ENCODE measurements at regions not wholly inside any gene's neighbourhood (a gene's known extent, or its start where the extent isn't known, plus 50 kb on each side); places are given as distances from the start of the nearest gene placed in this dataset.
"Not testable (repeated sequence)": the region's sequence is repeated elsewhere in the genome, so short reads cannot be mapped to it uniquely, and the experiment has no call there.

GRCh38 chr21:19022978-19023377 lies 619.4 kb upstream of the TMPRSS15 start:
- H3K27ac ChIP-seq = no peak overlapping the region
- DNase-seq (ENCODE audit: low read depth, low spot score) = no peak

- no peak for DNase-seq (ENCODE audit: low read depth, low spot score)
- no peak overlapping the region for H3K27ac ChIP-seq
Measured at GRCh38 chr21:19026911-19027310, 623.3 kb upstream of the TMPRSS15 start.

GRCh38 chr21:19029816-19030215 lies 626.2 kb upstream of the TMPRSS15 start:
- no peak overlapping the region for H3K27ac ChIP-seq
- no peak for DNase-seq (ENCODE audit: low read depth, low spot score)

- no peak for DNase-seq (ENCODE audit: low read depth, low spot score)
Measured at GRCh38 chr21:19031953-19032352, 628.4 kb upstream of the TMPRSS15 start.

GRCh38 chr21:19034041-19034440 lies 630.5 kb upstream of the TMPRSS15 start:
- no peak for DNase-seq (ENCODE audit: low read depth, low spot score)
- no peak overlapping the region for H3K27ac ChIP-seq

More at GRCh38 chr21:19031953-19032352, 628.4 kb upstream of the TMPRSS15 start:
- no peak overlapping the region for H3K27ac ChIP-seq

GRCh38 chr21:19034560-19034959 lies 631.0 kb upstream of the TMPRSS15 start:
- no peak for DNase-seq (ENCODE audit: low read depth, low spot score)

GRCh38 chr21:19045876-19046275 lies 642.3 kb upstream of the TMPRSS15 start:
- H3K27ac ChIP-seq = no peak overlapping the region
- DNase-seq (ENCODE audit: low read depth, low spot score) = no peak

More at GRCh38 chr21:19034560-19034959, 631.0 kb upstream of the TMPRSS15 start:
- no peak overlapping the region for H3K27ac ChIP-seq

- no peak overlapping the region for H3K27ac ChIP-seq
- no peak for DNase-seq (ENCODE audit: low read depth, low spot score)
Measured at GRCh38 chr21:19048098-19048672, 644.6 kb upstream of the TMPRSS15 start.

GRCh38 chr21:19049567-19049966 lies 646.0 kb upstream of the TMPRSS15 start:
- DNase-seq (ENCODE audit: low read depth, low spot score) = no peak
- no peak overlapping the region for H3K27ac ChIP-seq

- H3K27ac ChIP-seq = no peak overlapping the region
- DNase-seq (ENCODE audit: low read depth, low spot score) = no peak
Measured at GRCh38 chr21:19065164-19065563, 661.6 kb upstream of the TMPRSS15 start.

GRCh38 chr21:19076031-19076430 lies 672.4 kb upstream of the TMPRSS15 start:
- H3K27ac ChIP-seq = no peak overlapping the region
- no peak for DNase-seq (ENCODE audit: low read depth, low spot score)

- H3K27ac ChIP-seq = no peak overlapping the region
- DNase-seq (ENCODE audit: low read depth, low spot score) = no peak
Measured at GRCh38 chr21:19109694-19110093, 706.1 kb upstream of the TMPRSS15 start.

- H3K27ac ChIP-seq; DNase-seq (ENCODE audit: low read depth, low spot score): not testable (repeated sequence)
Measured at GRCh38 chr21:19119259-19119658, 715.7 kb upstream of the TMPRSS15 start.

GRCh38 chr21:19120591-19120990 lies 717.0 kb upstream of the TMPRSS15 start:
- no peak overlapping the region for H3K27ac ChIP-seq
- no peak for DNase-seq (ENCODE audit: low read depth, low spot score)

GRCh38 chr21:19122356-19122755 lies 718.8 kb upstream of the TMPRSS15 start:
- H3K27ac ChIP-seq = no peak overlapping the region
- no peak for DNase-seq (ENCODE audit: low read depth, low spot score)

- no peak for DNase-seq (ENCODE audit: low read depth, low spot score)
- no peak overlapping the region for H3K27ac ChIP-seq
Measured at GRCh38 chr21:19123053-19123452, 719.5 kb upstream of the TMPRSS15 start.

GRCh38 chr21:19123525-19123924 lies 719.9 kb upstream of the TMPRSS15 start:
- no peak overlapping the region for H3K27ac ChIP-seq
- DNase-seq (ENCODE audit: low read depth, low spot score) = no peak

- H3K27ac ChIP-seq = no peak overlapping the region
- DNase-seq (ENCODE audit: low read depth, low spot score) = no peak
Measured at GRCh38 chr21:19124691-19125090, 721.1 kb upstream of the TMPRSS15 start.

GRCh38 chr21:19130379-19131028 lies 726.9 kb upstream of the TMPRSS15 start:
- H3K27ac ChIP-seq = no peak overlapping the region
- DNase-seq (ENCODE audit: low read depth, low spot score) = no peak

- H3K27ac ChIP-seq = no peak overlapping the region
- DNase-seq (ENCODE audit: low read depth, low spot score) = no peak
Measured at GRCh38 chr21:19141511-19141910, 737.9 kb upstream of the TMPRSS15 start.

GRCh38 chr21:19145682-19146293 lies 742.2 kb upstream of the TMPRSS15 start:
- DNase-seq (ENCODE audit: low read depth, low spot score) = no peak
- no peak overlapping the region for H3K27ac ChIP-seq

GRCh38 chr21:19148056-19148455 lies 744.5 kb upstream of the TMPRSS15 start:
- no peak for DNase-seq (ENCODE audit: low read depth, low spot score)
- no peak overlapping the region for H3K27ac ChIP-seq

All from epithelial cell of prostate (primary cell).